Body of pancreas (tissue), 4 donors: ENCODE measurements at regions not wholly inside any gene's neighbourhood (a gene's known extent, or its start where the extent isn't known, plus 50 kb on each side); places are given as distances from the start of the nearest gene placed in this dataset.

Experiments used
- ATAC-seq: fragments of 150-250 bp; one replicate; pipeline ENCODE4 v1.9.1; 2016
- DNase-seq, 4 donors: peaks; one replicate each; pipeline ENCODE4 v3.0.0-alpha.2; 2019
- H3K27ac ChIP-seq, 4 donors: fragments of 200-600 bp; sonication (generic); 1 replicate in 3 of 4; 2 replicates in 1 of 4; pipeline versions ENCODE4 v1.5.1 to v1.6.1; 2016 to 2019; ENCODE audit warnings: mild to moderate bottlenecking in 1 of 4, mixed read lengths in 1 of 4, moderate library complexity in 1 of 4
- H3K27me3 ChIP-seq, 2 donors: fragments of 200-600 bp; sonication (generic); one replicate each; pipeline ENCODE4 v1.6.0; 2016; ENCODE audit warnings: mild to moderate bottlenecking in 1 of 2
- H3K36me3 ChIP-seq, 2 donors: fragments of 200-600 bp; sonication (generic); replicated peaks in 1 of 2; 2 replicates each; pipeline ENCODE4 v1.5.1; 2016; ENCODE audit warnings: low read depth in 2 of 2; ENCODE audit not compliant: insufficient read depth in 1 of 2
- H3K4me1 ChIP-seq: fragments of 200-600 bp; sonication (generic); one replicate; pipeline ENCODE4 v1.6.0; 2016
- H3K4me3 ChIP-seq, 2 donors: fragments of 200-600 bp; sonication (generic); 1 replicate in 1 of 2; 2 replicates in 1 of 2; pipeline ENCODE4 v1.5.1; 2016 to 2019
- H3K9me3 ChIP-seq, 3 donors: fragments of 200-600 bp; sonication (generic); 1 replicate in 2 of 3; 2 replicates in 1 of 3; pipeline ENCODE4 v1.5.1; 2016
- POLR2A ChIP-seq, 3 donors: fragments of 450-650 bp; IDR thresholded peaks; one replicate each; pipeline ENCODE4 v1.6.1; 2016; ENCODE audit warnings: antibody characterized with exemption in 3 of 3, mild to moderate bottlenecking in 2 of 3
- WGBS, 2 donors: methylation state at CpG; one replicate each; pipeline ENCODE4 v1.1.5; 2017; 5-methylcytosine and 5-hydroxymethylcytosine counted together
- intact Hi-C: fragments of 100-400 bp; cut with DNase I; formaldehyde crosslinking; loops from one replicate; pipeline ENCODE4 v1.15.1; 2023
- TF ChIP-seq, protein P1 (sequence below), 7 experiments: fragments of 450-650 bp in 4 of 7; fragments of 200-600 bp in 3 of 7; sonication (generic) in 3 of 7; IDR thresholded peaks; one replicate each; pipeline ENCODE4 v1.5.1; 2016 to 2019; ENCODE audit warnings: antibody characterized with exemption in 7 of 7

GRCh38 chr10:130867446-130868194, 443.9 kb downstream of the TCERG1L start:
- 43 to 51% methylated on average over 4 to 10 of the region's 10 CpGs for WGBS, 2 donors
- Histone ChIP-seq H3K27me3 (no peaks in the 10 kb centered on the region), H3K4me3 (no peak overlapping the region), H3K9me3 (no peaks in the 10 kb centered on the region), H3K36me3 (no peaks in the 10 kb centered on the region), H3K27ac (no peak overlapping the region), H3K4me1 (no peaks in the 10 kb centered on the region)
- intact Hi-C loops: no loop called here
- DNase-seq (no peak), ATAC-seq (no peak)
- no peak for TF ChIP-seq POLR2A (IDR thresholded peaks at IDR 0.05)
- TF ChIP-seq, protein P1, sequence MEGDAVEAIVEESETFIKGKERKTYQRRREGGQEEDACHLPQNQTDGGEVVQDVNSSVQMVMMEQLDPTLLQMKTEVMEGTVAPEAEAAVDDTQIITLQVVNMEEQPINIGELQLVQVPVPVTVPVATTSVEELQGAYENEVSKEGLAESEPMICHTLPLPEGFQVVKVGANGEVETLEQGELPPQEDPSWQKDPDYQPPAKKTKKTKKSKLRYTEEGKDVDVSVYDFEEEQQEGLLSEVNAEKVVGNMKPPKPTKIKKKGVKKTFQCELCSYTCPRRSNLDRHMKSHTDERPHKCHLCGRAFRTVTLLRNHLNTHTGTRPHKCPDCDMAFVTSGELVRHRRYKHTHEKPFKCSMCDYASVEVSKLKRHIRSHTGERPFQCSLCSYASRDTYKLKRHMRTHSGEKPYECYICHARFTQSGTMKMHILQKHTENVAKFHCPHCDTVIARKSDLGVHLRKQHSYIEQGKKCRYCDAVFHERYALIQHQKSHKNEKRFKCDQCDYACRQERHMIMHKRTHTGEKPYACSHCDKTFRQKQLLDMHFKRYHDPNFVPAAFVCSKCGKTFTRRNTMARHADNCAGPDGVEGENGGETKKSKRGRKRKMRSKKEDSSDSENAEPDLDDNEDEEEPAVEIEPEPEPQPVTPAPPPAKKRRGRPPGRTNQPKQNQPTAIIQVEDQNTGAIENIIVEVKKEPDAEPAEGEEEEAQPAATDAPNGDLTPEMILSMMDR (IDR thresholded peaks at IDR 0.05): no peak

DNA sequence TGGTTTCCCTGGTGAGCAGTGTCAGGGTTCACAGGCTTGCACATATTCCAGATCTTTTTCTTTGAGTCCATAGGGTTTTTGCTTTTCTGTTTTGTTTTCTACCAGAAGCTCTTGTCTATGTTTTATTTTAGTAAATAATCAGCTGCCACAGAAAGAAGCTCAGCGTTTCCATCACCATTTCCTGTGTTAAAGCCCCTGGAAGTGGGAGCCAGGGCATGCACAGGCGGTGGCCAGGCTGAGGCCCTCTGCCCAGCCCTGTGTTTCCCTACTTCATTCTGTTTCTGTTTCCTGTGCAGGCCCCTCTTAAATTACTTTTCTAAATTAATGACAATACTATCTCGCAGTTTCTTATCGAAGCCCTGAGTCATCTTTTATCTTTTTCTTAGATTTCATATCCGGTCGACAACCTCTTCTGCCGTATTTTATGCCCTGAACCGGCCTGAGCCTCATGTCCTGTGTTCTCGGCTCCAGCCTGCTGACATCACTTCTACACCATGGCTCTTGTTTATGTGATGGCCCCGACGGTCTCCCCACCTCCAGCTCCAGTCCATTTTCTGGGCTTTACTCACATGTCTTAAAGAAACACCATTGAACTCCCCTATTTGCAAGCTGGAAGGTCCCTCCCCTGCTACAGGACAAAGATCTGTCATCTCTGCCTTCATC, 442.2 kb downstream of the TCERG1L start:
- no peak for TF ChIP-seq POLR2A (IDR thresholded peaks at IDR 0.05)
- TF ChIP-seq, protein P1 (IDR thresholded peaks at IDR 0.05): no peak
- Histone ChIP-seq H3K4me3 (no peak overlapping the region), H3K27ac (no peak overlapping the region), H3K36me3 (no peaks in the 10 kb centered on the region), H3K27me3 (no peaks in the 10 kb centered on the region), H3K9me3 (no peaks in the 10 kb centered on the region), H3K4me1 (no peaks in the 10 kb centered on the region)
- intact Hi-C loops: no loop called here
- ATAC-seq (no peak), DNase-seq (no peak)
- 54 to 64% methylated on average over 11 of the region's 11 CpGs for WGBS, 2 donors

DNA sequence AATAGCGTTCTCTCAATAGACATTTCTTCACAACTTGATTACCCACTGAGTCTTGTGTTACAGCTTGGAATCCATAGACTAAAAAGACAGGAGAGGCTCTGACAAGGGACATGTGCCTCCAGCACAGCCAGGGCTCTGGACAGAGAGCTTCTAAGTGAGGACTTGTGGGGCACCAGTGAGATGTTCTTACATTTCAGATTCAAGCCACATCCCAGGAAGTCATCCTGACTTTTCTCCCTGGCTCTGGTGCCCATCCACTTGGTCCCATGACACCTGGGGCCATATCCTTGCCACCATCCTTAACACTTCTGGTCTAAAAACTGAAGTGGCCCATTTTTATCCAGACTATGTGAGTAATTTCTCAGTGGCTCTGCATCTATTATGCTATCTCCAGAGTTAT, 440.1 kb downstream of the TCERG1L start:
- Histone ChIP-seq H3K27ac (no peak overlapping the region), H3K9me3 (no peaks in the 10 kb centered on the region), H3K36me3 (no peaks in the 10 kb centered on the region), H3K27me3 (no peaks in the 10 kb centered on the region), H3K4me1 (no peaks in the 10 kb centered on the region), H3K4me3 (no peak overlapping the region)
- no peak for DNase-seq
- TF ChIP-seq POLR2A (IDR thresholded peaks at IDR 0.05): no peak
- TF ChIP-seq, protein P1 (IDR thresholded peaks at IDR 0.05): no peak
- intact Hi-C loops: no loop called here
- ATAC-seq: no peak
- WGBS, 2 donors: 14 to 72% methylated on average over 1 of the region's 1 CpG

GRCh38 chr10:130873636-130874035, 437.9 kb downstream of the TCERG1L start:
- WGBS, 2 donors: 43 to 50% methylated on average over 1 of the region's 1 CpG
- Histone ChIP-seq H3K9me3 (no peaks in the 10 kb centered on the region), H3K27me3 (no peaks in the 10 kb centered on the region), H3K27ac (no peak overlapping the region), H3K4me1 (no peaks in the 10 kb centered on the region), H3K36me3 (no peaks in the 10 kb centered on the region), H3K4me3 (no peak overlapping the region)
- TF ChIP-seq, protein P1 (IDR thresholded peaks at IDR 0.05): no peak
- TF ChIP-seq POLR2A (IDR thresholded peaks at IDR 0.05): no peak
- DNase-seq: no peak
- ATAC-seq: no peak
- intact Hi-C loops: no loop called here
